Heart left ventricle (tissue), 16 donors: ENCODE measurements at regions not wholly inside any gene's neighbourhood (a gene's known extent, or its start where the extent isn't known, plus 50 kb on each side); places are given as distances from the start of the nearest gene placed in this dataset.
"Not testable (repeated sequence)": the region's sequence is repeated elsewhere in the genome, so short reads cannot be mapped to it uniquely, and the experiment has no call there.

Experiments used
- ATAC-seq, 4 donors: fragments of 200-7000 bp; cut with Tn5 transposase; one replicate each; pipeline ENCODE4 v1.9.1; 2020 to 2022; ENCODE audit warnings: moderate library complexity in 4 of 4, mild to moderate bottlenecking in 3 of 4, moderate number of reproducible peaks in 1 of 4
- DNase-seq, 5 donors: peaks; one replicate each; pipeline ENCODE4 v3.0.0-alpha.2; 2020
- H3K27ac ChIP-seq, 12 donors: fragments of 200-600 bp; sonication (generic) in 4 of 12; one replicate each; pipeline versions ENCODE4 v1.5.0 to v1.8.0; 2016 to 2022; ENCODE audit warnings: mild to moderate bottlenecking in 2 of 12
- H3K27me3 ChIP-seq, 9 donors: fragments of 200-600 bp; sonication (generic) in 2 of 9; one replicate each; pipeline versions ENCODE4 v1.5.1 to v1.8.0; 2016 to 2022; ENCODE audit warnings: mild to moderate bottlenecking in 3 of 9
- H3K36me3 ChIP-seq, 9 donors: fragments of 200-600 bp; sonication (generic) in 2 of 9; one replicate each; pipeline versions ENCODE4 v1.5.0 to v1.8.0; 2018 to 2022; ENCODE audit warnings: mild to moderate bottlenecking in 2 of 9
- H3K4me1 ChIP-seq, 12 donors: fragments of 200-600 bp; sonication (generic) in 4 of 12; one replicate each; pipeline versions ENCODE4 v1.5.0 to v1.8.0; 2016 to 2022; ENCODE audit warnings: mild to moderate bottlenecking in 3 of 12
- H3K4me3 ChIP-seq, 12 donors: fragments of 200-600 bp; sonication (generic) in 4 of 12; one replicate each; pipeline versions ENCODE4 v1.5.0 to v1.8.0; 2017 to 2022; ENCODE audit warnings: mild to moderate bottlenecking in 9 of 12, moderate library complexity in 4 of 12
- H3K9me3 ChIP-seq, 12 donors: fragments of 200-600 bp; sonication (generic) in 4 of 12; one replicate each; pipeline versions ENCODE4 v1.5.0 to v1.8.0; 2016 to 2022; ENCODE audit warnings: mild to moderate bottlenecking in 1 of 12
- POLR2A ChIP-seq, 2 donors: fragments of 450-650 bp; IDR thresholded peaks; one replicate each; pipeline ENCODE4 v1.6.1; 2017; ENCODE audit warnings: antibody characterized with exemption in 2 of 2, mild to moderate bottlenecking in 2 of 2, moderate library complexity in 2 of 2
- WGBS, 4 donors: extraction: QIAGEN DNeasy Blood & Tissue Kit in 2 of 4; methylation state at CpG; one replicate each; pipeline versions ENCODE4 v1.1.5 to v1.1.7; 2013 to 2018; 5-methylcytosine and 5-hydroxymethylcytosine counted together
- intact Hi-C, 10 donors: fragments of 100-400 bp; cut with DNase I; formaldehyde crosslinking; loops; one replicate each; pipeline versions ENCODE4 v1.11.1 to v1.14.2; 2022
- TF ChIP-seq, protein P1 (sequence below), 12 donors: fragments of 200-600 bp; sonication (generic) in 4 of 12; IDR thresholded peaks; one replicate each; pipeline versions ENCODE4 v1.5.0 to v1.8.0; 2018 to 2022; ENCODE audit warnings: antibody characterized with exemption in 12 of 12, mild to moderate bottlenecking in 5 of 12
- donor health status: ischemic (EF 13 %, LVEDD 7.1; RV severe dilation, severe dysfunction).
- donor health status: healthy with polysubstance abuse.
- donor health status: DM: no; HTN: yes; CAD: no.
- donor health status: DM: no; HTN: no; CAD: no.
- donor health status: ischemic (EF 25% LVEDD 6.9; RV normal size, moderate dysfunction).
- donor health status: ischemic (EF 25% LVEDD 5.7; RV mildly dilated, moderate dysfunction).
- donor health status: healthy.
- donor health status: DM: yes; HTN: yes; CAD: no.
- donor health status: ischemic (EF 35%, LVEDD 5.7; RV mildly dilated, moderate dysfunction).
- donor health status: nonischemic (EF 11% LVEDD 7.7; RV severe dilation, severe dysfunction).
- donor health status: DM: yes; HTN: yes; CAD: no.
- donor health status: PGD.
- donor health status: ischemic (EF 29% LVEDD 5.4; RV normal size, mild dysfunction).
- donor health status: nonischemic (EF 23%, LVEDD 6.1; RV moderate dilation, normal function).

GRCh38 chr1:148371551-148371994 lies 111.5 kb downstream of the PPIAL4G start:
- peak in 4 of 5 donors; percentile 33 to 45 (median 38) for DNase-seq

GRCh38 chr1:148370661-148371060 lies 112.4 kb downstream of the PPIAL4G start:
- H3K36me3 ChIP-seq, intact Hi-C loops, H3K4me3 ChIP-seq, DNase-seq, H3K27me3 ChIP-seq, ATAC-seq, H3K27ac ChIP-seq, H3K9me3 ChIP-seq: not testable (repeated sequence)
- peaks cover 0 to 29% (median 0%) of the 10 kb centered on the region in 12 donors for H3K4me1 ChIP-seq
- 75 to 79% (median 77%) methylated on average over 5 of the region's 5 CpGs for WGBS, 4 donors

More at GRCh38 chr1:148371551-148371994, 111.5 kb downstream of the PPIAL4G start:
- Histone ChIP-seq H3K4me1 (peaks cover 0 to 29% (median 0%) of the 10 kb centered on the region in 12 donors), H3K27ac (peak overlapping the region in 1 of 12 donors; percentile 58)
- intact Hi-C loops, H3K36me3 ChIP-seq, H3K27me3 ChIP-seq, H3K9me3 ChIP-seq, H3K4me3 ChIP-seq: not testable (repeated sequence)
- 7 to 17% (median 15%) methylated on average over 4 of the region's 4 CpGs for WGBS, 4 donors
- TF ChIP-seq, protein P1, sequence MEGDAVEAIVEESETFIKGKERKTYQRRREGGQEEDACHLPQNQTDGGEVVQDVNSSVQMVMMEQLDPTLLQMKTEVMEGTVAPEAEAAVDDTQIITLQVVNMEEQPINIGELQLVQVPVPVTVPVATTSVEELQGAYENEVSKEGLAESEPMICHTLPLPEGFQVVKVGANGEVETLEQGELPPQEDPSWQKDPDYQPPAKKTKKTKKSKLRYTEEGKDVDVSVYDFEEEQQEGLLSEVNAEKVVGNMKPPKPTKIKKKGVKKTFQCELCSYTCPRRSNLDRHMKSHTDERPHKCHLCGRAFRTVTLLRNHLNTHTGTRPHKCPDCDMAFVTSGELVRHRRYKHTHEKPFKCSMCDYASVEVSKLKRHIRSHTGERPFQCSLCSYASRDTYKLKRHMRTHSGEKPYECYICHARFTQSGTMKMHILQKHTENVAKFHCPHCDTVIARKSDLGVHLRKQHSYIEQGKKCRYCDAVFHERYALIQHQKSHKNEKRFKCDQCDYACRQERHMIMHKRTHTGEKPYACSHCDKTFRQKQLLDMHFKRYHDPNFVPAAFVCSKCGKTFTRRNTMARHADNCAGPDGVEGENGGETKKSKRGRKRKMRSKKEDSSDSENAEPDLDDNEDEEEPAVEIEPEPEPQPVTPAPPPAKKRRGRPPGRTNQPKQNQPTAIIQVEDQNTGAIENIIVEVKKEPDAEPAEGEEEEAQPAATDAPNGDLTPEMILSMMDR (IDR thresholded peaks at IDR 0.05): peak; percentile 55 to 79 (median 60)
- peak in 3 of 4 donors; percentile 89 to 93 (median 92) for ATAC-seq

DNA sequence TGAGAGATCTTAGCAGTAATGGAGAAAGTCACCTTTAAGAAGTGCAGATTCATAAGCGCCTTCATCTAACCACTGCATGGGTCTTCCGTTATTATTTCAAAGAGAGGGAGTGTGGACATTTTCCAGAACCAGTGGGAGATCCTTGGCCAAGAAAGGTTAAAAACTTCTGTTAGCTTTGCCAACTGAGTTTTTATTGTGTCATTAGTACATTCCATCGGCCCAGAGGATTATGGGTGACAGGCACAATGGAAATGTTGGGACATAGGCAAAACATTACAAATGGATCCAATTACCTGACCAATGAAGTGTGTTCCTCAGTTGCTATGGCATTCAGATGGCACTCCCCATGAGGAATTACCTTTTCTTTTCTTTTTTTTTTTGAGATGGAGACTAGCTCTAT lies 115.5 kb downstream of the PPIAL4G start:
- 85 to 92% (median 88%) methylated on average over 3 of the region's 3 CpGs for WGBS, 4 donors
- Histone ChIP-seq H3K9me3 (no peaks in the 10 kb centered on the region), H3K4me1 (peaks cover 0 to 23% (median 0%) of the 10 kb centered on the region in 12 donors), H3K27ac (no peak overlapping the region), H3K4me3 (no peak overlapping the region), H3K36me3 (no peaks in the 10 kb centered on the region), H3K27me3 (peaks cover 0 to 14% (median 5%) of the 10 kb centered on the region in 9 donors)
- ATAC-seq (no peak), DNase-seq (no peak)
- TF ChIP-seq, protein P1 (IDR thresholded peaks at IDR 0.05): no peak
- TF ChIP-seq POLR2A (IDR thresholded peaks at IDR 0.05): no peak
- intact Hi-C loops: no loop called here

GRCh38 chr1:148366136-148366753 lies 116.9 kb downstream of the PPIAL4G start:
- H3K4me3 ChIP-seq, ATAC-seq, H3K9me3 ChIP-seq, H3K36me3 ChIP-seq, H3K27ac ChIP-seq, intact Hi-C loops, DNase-seq: not testable (repeated sequence)
- Histone ChIP-seq H3K4me1 (peaks cover 0 to 21% (median 7%) of the 10 kb centered on the region in 12 donors), H3K27me3 (peaks cover 10 to 28% (median 19%) of the 10 kb centered on the region in 9 donors)
- WGBS, 4 donors: 77 to 85% (median 80%) methylated on average over 5 of the region's 5 CpGs

DNA sequence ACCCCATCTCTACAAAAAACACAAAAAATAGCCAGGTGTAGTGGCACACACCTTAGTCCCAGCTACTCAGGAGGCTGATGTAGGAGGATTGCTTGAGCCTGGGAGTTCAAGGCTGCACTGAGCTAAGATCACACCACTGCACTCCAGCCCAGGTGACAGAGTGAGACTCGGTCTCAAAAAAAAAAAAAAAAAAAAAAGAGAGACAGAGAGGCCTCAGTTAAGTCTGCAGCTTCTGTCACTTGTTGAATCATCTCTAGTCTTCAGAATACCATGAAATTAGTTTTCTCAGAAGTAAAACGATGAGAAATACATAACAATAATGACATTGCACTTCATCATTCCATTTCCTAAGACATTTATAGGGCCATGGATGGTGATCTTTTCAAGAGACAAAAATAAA lies 118.0 kb downstream of the PPIAL4G start:
- DNase-seq, H3K36me3 ChIP-seq, H3K4me3 ChIP-seq, intact Hi-C loops, ATAC-seq, H3K9me3 ChIP-seq, H3K27ac ChIP-seq: not testable (repeated sequence)
- Histone ChIP-seq H3K27me3 (peaks cover 13 to 39% (median 27%) of the 10 kb centered on the region in 9 donors), H3K4me1 (peaks cover 0 to 17% (median 7%) of the 10 kb centered on the region in 12 donors)
- 79 to 85% (median 82%) methylated on average over 2 of the region's 2 CpGs for WGBS, 4 donors

DNA sequence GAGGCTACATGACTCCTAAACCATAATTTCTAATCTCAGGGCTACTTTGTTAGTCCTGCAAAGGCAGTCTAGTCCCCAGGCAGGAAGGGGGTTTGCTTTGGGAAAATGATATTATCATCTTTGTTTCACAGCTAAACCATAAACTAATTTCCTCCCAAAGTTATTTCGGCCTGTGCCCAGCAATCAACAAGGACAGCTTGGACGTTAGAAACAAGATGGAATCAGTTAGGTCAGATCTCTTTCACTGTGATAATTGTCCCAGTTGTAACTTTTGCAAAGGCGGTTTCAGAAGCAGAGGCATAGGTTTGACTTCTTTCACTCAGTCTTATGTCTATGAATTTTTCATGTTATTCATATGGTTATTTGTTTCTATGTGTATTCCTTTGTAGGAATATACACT lies 119.1 kb downstream of the PPIAL4G start:
- not testable (repeated sequence) for H3K36me3 ChIP-seq
- 75 to 84% (median 81%) methylated on average over 3 of the region's 3 CpGs for WGBS, 4 donors

More for the DNA sequence above, 119.1 kb downstream of the PPIAL4G start:
- intact Hi-C loops, ATAC-seq, H3K27ac ChIP-seq, DNase-seq, H3K9me3 ChIP-seq, H3K4me3 ChIP-seq: not testable (repeated sequence)
- Histone ChIP-seq H3K27me3 (peaks cover 13 to 50% (median 35%) of the 10 kb centered on the region in 9 donors), H3K4me1 (peaks cover 0 to 17% (median 7%) of the 10 kb centered on the region in 12 donors)
